Ascending aorta (tissue), 2 donors: ENCODE measurements at regions not wholly inside any gene's neighbourhood (a gene's known extent, or its start where the extent isn't known, plus 50 kb on each side); places are given as distances from the start of the nearest gene placed in this dataset.
"Not testable (repeated sequence)": the region's sequence is repeated elsewhere in the genome, so short reads cannot be mapped to it uniquely, and the experiment has no call there.

Source experiments
- DNase-seq, 2 donors: peaks; one replicate each; pipeline ENCODE4 v3.0.0-alpha.2; 2019; ENCODE audit warnings: low spot score in 2 of 2
- H3K27ac ChIP-seq, 2 donors: fragments of 200-600 bp; sonication (generic); one replicate each; pipeline ENCODE4 v1.5.1; 2016 to 2017; ENCODE audit warnings: mild to moderate bottlenecking in 1 of 2
- H3K27me3 ChIP-seq: fragments of 200-600 bp; sonication (generic); one replicate; pipeline ENCODE4 v1.5.1; 2017
- H3K36me3 ChIP-seq, 2 donors: fragments of 200-600 bp; sonication (generic); one replicate each; pipeline ENCODE4 v1.5.1; 2016
- H3K4me1 ChIP-seq, 2 donors: fragments of 200-600 bp; sonication (generic); one replicate each; pipeline ENCODE4 v1.5.1; 2016 to 2017; ENCODE audit warnings: mild to moderate bottlenecking in 1 of 2
- H3K4me3 ChIP-seq, 2 donors: fragments of 200-600 bp; sonication (generic); one replicate each; pipeline ENCODE4 v1.5.1; 2016 to 2017; ENCODE audit warnings: mild to moderate bottlenecking in 1 of 2
- H3K9me3 ChIP-seq, 2 donors: fragments of 200-600 bp; sonication (generic); one replicate each; pipeline ENCODE4 v1.5.1; 2016
- intact Hi-C: fragments of 100-400 bp; cut with DNase I; formaldehyde crosslinking; loops from one replicate; pipeline ENCODE4 v1.15.1; 2023
- TF ChIP-seq, protein P1 (sequence below), 3 experiments: fragments of 200-600 bp in 2 of 3; fragments of 450-650 bp in 1 of 3; sonication (generic) in 2 of 3; IDR thresholded peaks; one replicate each; pipeline ENCODE4 v1.5.1; 2016 to 2019; ENCODE audit warnings: antibody characterized with exemption in 3 of 3, mild to moderate bottlenecking in 1 of 3, moderate library complexity in 1 of 3

DNA sequence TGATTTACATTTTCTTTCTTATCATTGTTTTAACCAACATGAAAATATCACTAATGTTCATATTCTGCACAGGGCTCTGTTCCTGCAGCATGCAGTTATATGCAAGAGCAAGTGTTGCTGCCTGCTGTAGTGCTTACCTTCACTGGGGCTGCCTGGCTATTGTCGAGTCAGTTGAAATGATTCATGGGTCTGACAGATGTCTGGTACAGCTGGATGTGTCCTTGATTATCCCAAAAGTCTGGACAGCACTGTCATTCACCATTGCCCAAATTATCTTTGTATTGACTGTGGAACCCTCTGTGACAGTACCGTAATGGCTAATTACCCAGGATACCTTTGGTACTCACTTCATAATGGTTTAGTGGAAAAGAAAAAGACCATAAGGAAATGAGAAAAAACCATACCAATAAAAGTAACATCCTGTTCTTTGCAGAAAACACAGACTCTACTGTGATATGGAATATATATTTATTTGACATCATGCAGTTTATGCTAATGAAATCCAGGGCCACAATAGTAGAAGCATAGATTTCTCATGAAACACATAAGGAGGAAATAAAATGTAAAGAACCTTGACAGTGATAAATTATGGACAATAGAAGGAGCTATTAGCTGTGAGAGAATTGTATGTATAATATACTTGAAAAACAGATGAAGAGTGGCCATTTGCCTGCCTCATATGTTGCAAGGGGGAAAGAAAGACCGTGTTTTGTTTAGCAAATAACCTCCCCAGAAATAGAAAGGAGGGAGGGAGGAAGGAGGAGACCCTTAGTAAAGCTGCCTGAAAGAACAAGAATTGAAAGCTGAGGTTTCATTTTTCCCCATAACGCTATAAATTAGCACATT lies 249.8 kb upstream of the ATP5MC3 start:
- TF ChIP-seq, protein P1, sequence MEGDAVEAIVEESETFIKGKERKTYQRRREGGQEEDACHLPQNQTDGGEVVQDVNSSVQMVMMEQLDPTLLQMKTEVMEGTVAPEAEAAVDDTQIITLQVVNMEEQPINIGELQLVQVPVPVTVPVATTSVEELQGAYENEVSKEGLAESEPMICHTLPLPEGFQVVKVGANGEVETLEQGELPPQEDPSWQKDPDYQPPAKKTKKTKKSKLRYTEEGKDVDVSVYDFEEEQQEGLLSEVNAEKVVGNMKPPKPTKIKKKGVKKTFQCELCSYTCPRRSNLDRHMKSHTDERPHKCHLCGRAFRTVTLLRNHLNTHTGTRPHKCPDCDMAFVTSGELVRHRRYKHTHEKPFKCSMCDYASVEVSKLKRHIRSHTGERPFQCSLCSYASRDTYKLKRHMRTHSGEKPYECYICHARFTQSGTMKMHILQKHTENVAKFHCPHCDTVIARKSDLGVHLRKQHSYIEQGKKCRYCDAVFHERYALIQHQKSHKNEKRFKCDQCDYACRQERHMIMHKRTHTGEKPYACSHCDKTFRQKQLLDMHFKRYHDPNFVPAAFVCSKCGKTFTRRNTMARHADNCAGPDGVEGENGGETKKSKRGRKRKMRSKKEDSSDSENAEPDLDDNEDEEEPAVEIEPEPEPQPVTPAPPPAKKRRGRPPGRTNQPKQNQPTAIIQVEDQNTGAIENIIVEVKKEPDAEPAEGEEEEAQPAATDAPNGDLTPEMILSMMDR (IDR thresholded peaks at IDR 0.05): no peak
- intact Hi-C loops: no loop called here

DNA sequence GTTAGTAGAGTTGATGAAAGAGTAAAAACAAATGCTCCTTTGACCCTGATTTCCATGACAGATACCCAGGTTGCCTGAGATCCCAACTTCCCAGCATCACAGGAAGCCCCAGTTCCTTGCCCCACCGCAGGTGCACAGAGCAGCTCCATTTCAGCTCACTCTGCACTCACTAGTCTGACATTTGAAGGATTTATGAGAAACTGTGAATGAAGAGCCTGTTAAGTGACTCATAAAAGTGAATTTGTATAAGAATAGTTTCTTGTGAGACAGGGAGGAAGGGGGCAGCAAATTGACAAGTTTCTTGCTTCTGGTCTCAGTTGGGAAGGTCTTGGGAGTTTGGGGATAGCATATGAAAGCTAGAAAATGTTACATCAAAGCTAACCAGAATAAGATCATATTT lies 248.7 kb upstream of the ATP5MC3 start:
- Histone ChIP-seq H3K4me3 (no peak overlapping the region), H3K36me3 (no peaks in the 10 kb centered on the region), H3K4me1 (no peaks in the 10 kb centered on the region), H3K27ac (no peak overlapping the region), H3K9me3 (peaks cover 0 to 3% of the 10 kb centered on the region in 2 donors), H3K27me3 (no peaks in the 10 kb centered on the region)
- DNase-seq: no peak
- intact Hi-C loops: no loop called here
- TF ChIP-seq, protein P1 (IDR thresholded peaks at IDR 0.05): no peak

More for the DNA sequence above, 249.8 kb upstream of the ATP5MC3 start:
- no peaks in the 10 kb centered on the region for H3K36me3 ChIP-seq
- no peaks in the 10 kb centered on the region for H3K27me3 ChIP-seq
- no peak overlapping the region for H3K27ac ChIP-seq
- no peak overlapping the region for H3K4me3 ChIP-seq
- H3K9me3 ChIP-seq: peaks cover 0 to 3% of the 10 kb centered on the region in 2 donors
- no peaks in the 10 kb centered on the region for H3K4me1 ChIP-seq
- DNase-seq: no peak

DNA sequence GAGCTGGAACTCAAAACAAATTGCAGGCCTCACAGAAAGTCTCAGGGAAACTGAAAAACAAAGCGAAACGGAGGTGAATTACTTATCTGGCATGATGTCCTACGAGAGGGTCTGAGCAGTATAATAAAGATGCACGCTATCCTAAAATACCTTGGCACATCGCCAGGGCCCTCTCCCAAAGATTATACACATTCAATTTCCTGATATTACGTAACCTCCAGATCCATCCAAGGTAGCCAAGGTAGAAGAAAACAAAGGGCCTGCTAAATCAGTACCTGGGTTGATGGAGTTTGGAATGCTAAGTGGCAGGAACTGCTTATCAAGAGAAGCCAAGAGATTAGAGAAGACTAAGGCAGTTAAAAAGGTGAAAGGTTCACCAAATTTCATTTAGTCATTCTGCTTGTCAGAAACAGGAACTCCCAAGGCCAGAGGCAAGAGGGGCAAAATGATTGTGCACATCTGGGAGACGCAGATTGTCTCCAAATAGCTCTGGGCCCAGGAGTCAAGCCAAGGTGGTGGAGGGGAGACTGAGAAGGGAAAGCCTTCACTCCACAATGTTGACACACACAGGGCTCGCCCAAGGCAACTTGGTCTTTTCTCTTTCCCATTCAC lies 236.8 kb upstream of the ATP5MC3 start:
- H3K27me3 ChIP-seq: no peaks in the 10 kb centered on the region
- TF ChIP-seq, protein P1 (IDR thresholded peaks at IDR 0.05): no peak
- H3K4me3 ChIP-seq: no peak overlapping the region
- H3K9me3 ChIP-seq: no peaks in the 10 kb centered on the region
- no peak for DNase-seq
- intact Hi-C loops: no loop called here
- no peak overlapping the region for H3K27ac ChIP-seq
- no peaks in the 10 kb centered on the region for H3K4me1 ChIP-seq
- no peaks in the 10 kb centered on the region for H3K36me3 ChIP-seq

GRCh38 chr2:175414882-175415487 lies 233.5 kb upstream of the ATP5MC3 start:
- TF ChIP-seq, protein P1 (IDR thresholded peaks at IDR 0.05): peak; percentile 6 to 43 (median 30)
- Histone ChIP-seq H3K9me3 (no peaks in the 10 kb centered on the region), H3K27me3 (no peaks in the 10 kb centered on the region), H3K4me3 (no peak overlapping the region), H3K36me3 (no peaks in the 10 kb centered on the region), H3K27ac (no peak overlapping the region), H3K4me1 (no peaks in the 10 kb centered on the region)
- peak in 1 of 2 donors; percentile 64 for DNase-seq
- intact Hi-C loops: no loop called here

DNA sequence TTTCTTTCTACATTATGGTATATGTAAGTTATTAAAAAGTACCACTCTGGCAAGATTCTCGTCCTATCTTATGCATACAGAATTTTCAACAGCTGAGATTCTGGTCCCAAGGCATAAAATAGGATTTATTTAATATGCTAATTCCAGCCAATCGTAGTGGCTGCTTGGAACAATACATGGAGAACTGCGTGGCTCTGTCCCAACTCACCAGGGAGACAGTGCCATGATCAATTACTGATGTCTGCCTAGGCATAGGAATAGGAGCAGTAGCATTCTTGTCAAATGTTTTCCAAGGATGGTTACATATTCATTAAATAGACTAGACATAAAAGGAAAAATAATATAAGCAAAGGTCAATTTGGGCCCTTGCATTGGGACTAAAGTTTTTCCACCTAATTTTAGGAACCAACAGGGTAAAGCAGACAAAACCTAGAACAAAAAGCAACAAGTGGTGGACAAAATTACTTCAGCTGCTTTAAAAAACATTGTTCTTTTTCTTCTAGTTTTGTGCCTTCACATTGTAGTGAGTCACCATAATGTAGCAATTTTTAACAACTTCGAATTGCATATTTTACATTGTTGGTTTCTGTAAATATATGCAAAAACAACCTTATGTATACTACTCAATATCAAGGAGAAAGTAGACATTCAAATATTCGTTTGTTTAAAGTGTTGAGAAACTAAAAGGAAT lies 232.8 kb upstream of the ATP5MC3 start:
- intact Hi-C loops: no loop called here
- Histone ChIP-seq H3K4me1 (no peaks in the 10 kb centered on the region), H3K36me3 (no peaks in the 10 kb centered on the region), H3K4me3 (no peak overlapping the region), H3K9me3 (no peaks in the 10 kb centered on the region), H3K27me3 (no peaks in the 10 kb centered on the region), H3K27ac (no peak overlapping the region)
- TF ChIP-seq, protein P1 (IDR thresholded peaks at IDR 0.05): no peak
- no peak for DNase-seq

DNA sequence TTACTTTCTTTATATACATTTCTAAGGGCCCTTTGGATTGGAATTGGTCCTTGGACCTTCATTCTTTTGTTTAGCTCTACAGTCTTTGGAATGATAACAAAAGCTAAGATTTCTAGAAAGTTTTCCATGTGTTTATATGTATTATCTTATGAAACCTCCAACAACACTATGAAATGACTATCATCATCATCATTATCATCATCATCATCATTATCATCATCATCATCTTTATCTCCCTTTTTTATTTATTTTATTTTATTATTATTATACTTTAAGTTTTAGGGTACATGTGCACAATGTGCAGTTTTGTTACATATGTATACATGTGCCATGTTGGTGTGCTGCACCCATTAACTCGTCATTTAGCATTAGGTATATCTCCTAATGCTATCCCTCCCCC lies 229.4 kb upstream of the ATP5MC3 start:
- intact Hi-C loops, H3K27ac ChIP-seq, DNase-seq, H3K27me3 ChIP-seq, H3K4me3 ChIP-seq, H3K36me3 ChIP-seq, H3K4me1 ChIP-seq, H3K9me3 ChIP-seq: not testable (repeated sequence)
